GM18507 (cell line): ENCODE measurements at regions not wholly inside any gene's neighbourhood (a gene's known extent, or its start where the extent isn't known, plus 50 kb on each side); places are given as distances from the start of the nearest gene placed in this dataset.
"Not testable (repeated sequence)": the region's sequence is repeated elsewhere in the genome, so short reads cannot be mapped to it uniquely, and the experiment has no call there.

Experiments
- DNase-seq: peaks from one replicate; pipeline ENCODE4 v3.0.0; 2011; ENCODE audit warnings: low read depth; ENCODE audit not compliant: insufficient read length; ENCODE audit errors: extremely low spot score
- FAIRE-seq: peaks from 2 replicates; lab custom pipeline; 2011; peaks lifted over from hg19 to GRCh38; lab: Jason Lieb, UNC

GRCh38 chr13:61927648-61928047, 512.0 kb upstream of the PCDH20 start:
- DNase-seq: no peak
- FAIRE-seq: no peak

GRCh38 chr13:61918841-61919240, 503.2 kb upstream of the PCDH20 start:
- FAIRE-seq (no peak), DNase-seq (no peak)

- FAIRE-seq (no peak), DNase-seq (no peak)
These were observed 500.8 kb upstream of the PCDH20 start for GRCh38 chr13:61916483-61916882.

- DNase-seq (no peak), FAIRE-seq (no peak)
These were observed 497.5 kb upstream of the PCDH20 start for GRCh38 chr13:61913183-61913582.

- no peak for FAIRE-seq
- no peak for DNase-seq
These were observed 493.4 kb upstream of the PCDH20 start for GRCh38 chr13:61908906-61909615.

- DNase-seq (no peak), FAIRE-seq (no peak)
These were observed 489.4 kb upstream of the PCDH20 start for GRCh38 chr13:61905054-61905453.

GRCh38 chr13:61901946-61902541, 486.4 kb upstream of the PCDH20 start:
- DNase-seq: no peak
- FAIRE-seq: no peak

GRCh38 chr13:61900033-61900432, 484.4 kb upstream of the PCDH20 start:
- no peak for FAIRE-seq
- DNase-seq: no peak

GRCh38 chr13:61898207-61898606, 482.6 kb upstream of the PCDH20 start:
- no peak for DNase-seq
- no peak for FAIRE-seq

GRCh38 chr13:61891401-61891800, 475.8 kb upstream of the PCDH20 start:
- no peak for FAIRE-seq
- no peak for DNase-seq

- no peak for DNase-seq
- FAIRE-seq: no peak
These were observed 469.2 kb upstream of the PCDH20 start for GRCh38 chr13:61884830-61885229.

GRCh38 chr13:61880578-61881283, 465.1 kb upstream of the PCDH20 start:
- DNase-seq: no peak
- FAIRE-seq: no peak

- not testable (repeated sequence) for FAIRE-seq
These were observed 462.9 kb upstream of the PCDH20 start for GRCh38 chr13:61878565-61878964.

GRCh38 chr13:61874970-61875579, 459.4 kb upstream of the PCDH20 start:
- no peak for FAIRE-seq

More at GRCh38 chr13:61878565-61878964, 462.9 kb upstream of the PCDH20 start:
- not testable (repeated sequence) for DNase-seq

GRCh38 chr13:61873717-61874116, 458.1 kb upstream of the PCDH20 start:
- FAIRE-seq: no peak
- DNase-seq: no peak

More at GRCh38 chr13:61874970-61875579, 459.4 kb upstream of the PCDH20 start:
- no peak for DNase-seq

- DNase-seq: no peak
- FAIRE-seq: no peak
These were observed 441.5 kb upstream of the PCDH20 start for GRCh38 chr13:61857198-61857597.

- no peak for DNase-seq
- FAIRE-seq: no peak
These were observed 436.5 kb upstream of the PCDH20 start for GRCh38 chr13:61852116-61852619.

GRCh38 chr13:61850794-61851193, 435.1 kb upstream of the PCDH20 start:
- DNase-seq (no peak), FAIRE-seq (no peak)

- FAIRE-seq (no peak), DNase-seq (no peak)
These were observed 422.9 kb upstream of the PCDH20 start for GRCh38 chr13:61838568-61838967.

- DNase-seq (no peak), FAIRE-seq (no peak)
These were observed 417.6 kb upstream of the PCDH20 start for GRCh38 chr13:61833228-61833627.
